ENCODE measurements at regions not wholly inside any gene's neighbourhood (a gene's known extent, or its start where the extent isn't known, plus 50 kb on each side); places are given as distances from the start of the nearest gene placed in this dataset.
A peak's percentile ranks its signal among the peaks of the same experiment; 100 is the strongest.

GRCh38 chr15:89421219-89421618 is 75.2 kb downstream of the RHCG start:
- no peak for DNase-seq (ENCODE audit: low spot score)

- DNase-seq (ENCODE audit: low spot score): peak; percentile 70
These were observed 76.9 kb downstream of the RHCG start for GRCh38 chr15:89419370-89419984.

GRCh38 chr15:89417206-89417725 is 79.1 kb downstream of the RHCG start:
- DNase-seq (ENCODE audit: low spot score): no peak

GRCh38 chr15:89416339-89417183 is 79.8 kb downstream of the RHCG start:
- DNase-seq (ENCODE audit: low spot score): peak; percentile 76

GRCh38 chr15:89414571-89414970 is 79.9 kb upstream of the POLG start:
- DNase-seq (ENCODE audit: low spot score): no peak

- no peak for DNase-seq (ENCODE audit: low spot score)
These were observed 79.3 kb upstream of the POLG start for GRCh38 chr15:89413877-89414276.

- no peak for DNase-seq (ENCODE audit: low spot score)
These were observed 78.3 kb upstream of the POLG start for GRCh38 chr15:89412905-89413411.

- DNase-seq (ENCODE audit: low spot score): no peak
These were observed 75.4 kb upstream of the POLG start for GRCh38 chr15:89410039-89410435.

- no peak for DNase-seq (ENCODE audit: low spot score)
These were observed 74.8 kb upstream of the POLG start for GRCh38 chr15:89409184-89410038.

- peak; percentile 26 for DNase-seq (ENCODE audit: low spot score)
These were observed 74.0 kb upstream of the POLG start for GRCh38 chr15:89408372-89409183.

- no peak for DNase-seq (ENCODE audit: low spot score)
These were observed 72.5 kb upstream of the POLG start for GRCh38 chr15:89406940-89407607.

GRCh38 chr15:89406218-89406939 is 71.8 kb upstream of the POLG start:
- DNase-seq (ENCODE audit: low spot score): no peak

GRCh38 chr15:89405494-89405893 is 70.9 kb upstream of the POLG start:
- no peak for DNase-seq (ENCODE audit: low spot score)

GRCh38 chr15:89404023-89404422 is 69.4 kb upstream of the POLG start:
- DNase-seq (ENCODE audit: low spot score): no peak

- DNase-seq (ENCODE audit: low spot score): no peak
These were observed 67.8 kb upstream of the POLG start for GRCh38 chr15:89402518-89402805.

GRCh38 chr15:89401631-89402517 is 67.2 kb upstream of the POLG start:
- peak; percentile 27 for DNase-seq (ENCODE audit: low spot score)

GRCh38 chr15:89400782-89401545 is 66.3 kb upstream of the POLG start:
- DNase-seq (ENCODE audit: low spot score): no peak

- DNase-seq (ENCODE audit: low spot score): no peak
These were observed 65.6 kb upstream of the POLG start for GRCh38 chr15:89400116-89400781.

Measured in AG08395 (cell line).